HL-60 (cell line): ENCODE measurements at regions not wholly inside any gene's neighbourhood (a gene's known extent, or its start where the extent isn't known, plus 50 kb on each side); places are given as distances from the start of the nearest gene placed in this dataset.

ENCODE experiments used
- GABPA ChIP-seq: IDR thresholded peaks from 2 replicates; pipeline ENCODE4 v1.6.1; 2012; ENCODE audit warnings: low read depth
- TF ChIP-seq, protein P1 (sequence below): IDR thresholded peaks from 2 replicates; pipeline ENCODE4 v1.6.1; 2012; ENCODE audit warnings: low read depth; ENCODE audit not compliant: insufficient replicate concordance

DNA sequence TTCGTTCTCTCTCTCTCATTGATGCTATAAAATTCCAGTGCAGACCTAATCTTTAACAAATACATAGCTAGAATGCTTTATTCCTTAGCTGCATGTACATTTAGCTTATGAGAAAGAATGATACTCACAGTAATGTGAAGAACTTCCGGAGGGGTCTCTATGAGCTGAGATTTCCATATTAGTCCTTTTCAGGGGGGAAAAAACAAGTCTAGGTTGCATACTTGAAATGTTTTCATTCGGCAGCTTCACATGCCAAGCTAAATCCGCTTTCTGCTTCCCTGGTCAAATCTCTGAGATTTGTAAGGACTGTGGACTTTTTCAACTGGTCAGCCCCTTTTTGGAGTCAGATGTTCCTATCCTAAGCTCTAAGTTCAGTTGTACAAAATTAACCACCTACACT is 111.5 kb upstream of the COL8A1 start:
- TF ChIP-seq, protein P1, sequence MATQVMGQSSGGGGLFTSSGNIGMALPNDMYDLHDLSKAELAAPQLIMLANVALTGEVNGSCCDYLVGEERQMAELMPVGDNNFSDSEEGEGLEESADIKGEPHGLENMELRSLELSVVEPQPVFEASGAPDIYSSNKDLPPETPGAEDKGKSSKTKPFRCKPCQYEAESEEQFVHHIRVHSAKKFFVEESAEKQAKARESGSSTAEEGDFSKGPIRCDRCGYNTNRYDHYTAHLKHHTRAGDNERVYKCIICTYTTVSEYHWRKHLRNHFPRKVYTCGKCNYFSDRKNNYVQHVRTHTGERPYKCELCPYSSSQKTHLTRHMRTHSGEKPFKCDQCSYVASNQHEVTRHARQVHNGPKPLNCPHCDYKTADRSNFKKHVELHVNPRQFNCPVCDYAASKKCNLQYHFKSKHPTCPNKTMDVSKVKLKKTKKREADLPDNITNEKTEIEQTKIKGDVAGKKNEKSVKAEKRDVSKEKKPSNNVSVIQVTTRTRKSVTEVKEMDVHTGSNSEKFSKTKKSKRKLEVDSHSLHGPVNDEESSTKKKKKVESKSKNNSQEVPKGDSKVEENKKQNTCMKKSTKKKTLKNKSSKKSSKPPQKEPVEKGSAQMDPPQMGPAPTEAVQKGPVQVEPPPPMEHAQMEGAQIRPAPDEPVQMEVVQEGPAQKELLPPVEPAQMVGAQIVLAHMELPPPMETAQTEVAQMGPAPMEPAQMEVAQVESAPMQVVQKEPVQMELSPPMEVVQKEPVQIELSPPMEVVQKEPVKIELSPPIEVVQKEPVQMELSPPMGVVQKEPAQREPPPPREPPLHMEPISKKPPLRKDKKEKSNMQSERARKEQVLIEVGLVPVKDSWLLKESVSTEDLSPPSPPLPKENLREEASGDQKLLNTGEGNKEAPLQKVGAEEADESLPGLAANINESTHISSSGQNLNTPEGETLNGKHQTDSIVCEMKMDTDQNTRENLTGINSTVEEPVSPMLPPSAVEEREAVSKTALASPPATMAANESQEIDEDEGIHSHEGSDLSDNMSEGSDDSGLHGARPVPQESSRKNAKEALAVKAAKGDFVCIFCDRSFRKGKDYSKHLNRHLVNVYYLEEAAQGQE: no peak
- TF ChIP-seq GABPA: no peak
